HG03045 (cell line): ENCODE measurements at regions not wholly inside any gene's neighbourhood (a gene's known extent, or its start where the extent isn't known, plus 50 kb on each side); places are given as distances from the start of the nearest gene placed in this dataset.

ENCODE experiments used
- ATAC-seq: cut with Tn5 transposase; IDR thresholded peaks from one replicate; pipeline ENCODE4 v1.9.1; 2021; ENCODE audit warnings: mild to moderate bottlenecking, moderate library complexity; ENCODE audit not compliant: unreplicated experiment

DNA sequence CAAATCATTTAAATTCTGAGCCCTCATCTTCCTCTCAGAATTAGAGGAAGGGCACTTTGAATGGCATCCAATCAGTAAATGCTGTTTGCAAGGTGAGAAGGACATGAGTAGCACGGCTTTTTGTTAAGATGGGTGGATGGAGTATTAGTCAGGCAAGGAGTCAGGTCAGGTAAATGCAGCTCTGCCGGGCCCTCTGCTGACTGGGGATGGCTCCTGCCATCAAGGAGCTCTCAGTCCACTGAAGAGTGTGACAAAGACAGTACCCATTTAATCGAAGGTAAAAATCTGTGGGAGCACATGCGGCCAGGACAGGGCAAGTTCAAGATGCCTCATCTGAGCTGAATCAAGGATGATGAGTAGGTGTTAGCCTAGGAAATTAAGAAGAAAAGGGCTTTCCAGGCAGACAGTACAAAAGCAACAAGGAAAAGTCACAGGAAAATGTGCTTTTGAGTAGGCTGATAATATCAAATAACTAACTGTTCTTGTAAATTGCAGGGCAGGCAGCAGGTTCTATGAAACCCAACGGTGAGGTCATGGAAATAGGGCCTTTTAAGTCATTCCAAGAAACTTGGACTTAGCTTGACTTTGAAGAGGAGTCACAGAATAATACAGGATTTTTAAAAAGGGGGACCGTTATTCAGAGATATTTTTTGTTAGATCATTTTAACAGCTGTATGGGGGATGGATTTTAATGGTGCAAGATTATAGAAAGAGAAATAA is 670.5 kb upstream of the ARGLU1 start:
- no peak for ATAC-seq

DNA sequence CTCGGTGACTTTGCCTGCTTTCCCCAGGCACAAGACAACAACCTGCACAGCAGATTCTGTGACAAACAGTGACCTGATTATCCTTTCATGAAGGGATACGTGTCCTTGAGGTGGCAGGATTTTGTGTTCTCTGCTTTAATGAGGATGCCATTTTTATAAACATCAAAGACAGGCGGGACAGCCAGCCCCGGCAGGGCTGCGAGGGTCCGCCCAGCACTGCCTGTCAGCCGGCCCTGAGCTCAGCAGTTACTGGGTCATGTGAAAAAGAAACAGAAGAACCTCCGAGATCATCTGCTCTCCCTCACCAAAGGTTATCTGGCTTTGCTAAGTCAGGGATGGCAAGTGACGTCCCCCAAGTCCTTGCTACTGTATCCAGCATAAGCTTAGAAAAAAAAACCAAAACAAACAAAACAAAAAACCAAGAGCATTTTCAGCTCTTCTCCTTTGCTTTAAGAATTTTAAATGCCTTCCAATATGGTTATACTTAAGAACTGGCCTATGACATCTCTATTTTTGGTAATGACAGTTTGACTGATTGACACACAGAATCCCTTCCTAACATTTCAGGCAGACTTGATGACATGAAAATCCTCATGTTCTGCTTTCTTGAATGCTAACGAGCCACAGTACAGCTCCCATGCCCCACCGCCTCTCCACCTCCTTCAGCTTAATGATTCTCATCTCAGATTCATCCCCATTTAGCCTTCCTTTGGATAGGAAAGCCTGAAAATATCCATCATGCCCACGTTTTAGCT is 666.6 kb upstream of the ARGLU1 start:
- ATAC-seq, result no peak

DNA sequence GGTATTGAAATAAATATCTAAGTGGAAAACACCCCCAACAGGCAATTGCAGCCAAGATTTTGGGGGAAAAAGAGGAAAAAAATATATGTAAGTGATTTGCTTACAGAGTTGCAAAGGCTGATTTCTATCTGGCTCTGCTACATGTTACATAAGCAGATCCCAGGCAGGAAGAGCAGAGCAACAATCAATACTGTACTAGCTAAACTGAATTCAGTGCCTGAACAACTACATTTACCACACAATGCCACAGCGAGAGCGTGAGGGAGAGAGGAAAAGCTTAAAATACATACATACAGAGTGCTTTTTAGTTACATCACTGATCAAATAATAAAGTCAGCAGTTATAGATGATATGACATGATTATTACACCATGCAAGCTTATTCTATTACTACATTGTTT is 665.6 kb upstream of the ARGLU1 start:
- ATAC-seq, result no peak

DNA sequence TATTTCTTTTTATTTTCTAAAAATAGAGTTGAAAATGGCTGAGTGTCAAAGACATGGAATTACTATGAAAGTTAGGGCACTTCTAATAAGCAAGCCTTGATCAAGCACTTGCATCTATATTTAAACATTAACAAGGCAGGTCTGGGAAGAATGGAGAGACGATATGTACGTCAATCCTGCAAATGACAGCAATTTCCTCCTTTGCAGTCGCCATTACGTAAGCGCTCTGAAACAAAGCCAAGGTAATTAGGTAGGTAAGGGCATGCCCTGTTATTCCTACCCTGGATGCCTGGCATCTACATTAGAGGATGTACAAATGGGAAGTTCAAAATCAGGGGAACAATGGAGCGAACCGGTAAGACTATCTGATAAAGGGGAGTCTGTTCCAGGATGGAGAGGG is 664.0 kb upstream of the ARGLU1 start:
- no peak for ATAC-seq

DNA sequence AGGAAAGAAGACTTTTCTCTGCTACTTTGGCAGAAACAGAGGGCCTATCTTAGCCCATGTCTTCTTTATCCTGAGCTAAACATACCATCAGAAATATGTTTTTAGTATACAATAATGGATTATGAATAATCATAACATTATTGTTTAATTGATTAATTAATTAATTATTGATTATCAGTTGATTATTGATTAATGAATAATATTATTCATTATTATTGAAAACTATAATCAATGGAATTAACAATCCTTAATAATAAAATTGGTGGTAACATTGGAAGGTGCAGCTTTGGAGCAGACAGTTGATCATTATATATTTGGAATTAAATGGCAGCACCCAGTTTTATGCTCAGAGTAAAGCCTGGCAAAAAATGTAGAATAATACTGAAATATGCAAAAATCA is 655.9 kb upstream of the ARGLU1 start:
- ATAC-seq, result no peak

DNA sequence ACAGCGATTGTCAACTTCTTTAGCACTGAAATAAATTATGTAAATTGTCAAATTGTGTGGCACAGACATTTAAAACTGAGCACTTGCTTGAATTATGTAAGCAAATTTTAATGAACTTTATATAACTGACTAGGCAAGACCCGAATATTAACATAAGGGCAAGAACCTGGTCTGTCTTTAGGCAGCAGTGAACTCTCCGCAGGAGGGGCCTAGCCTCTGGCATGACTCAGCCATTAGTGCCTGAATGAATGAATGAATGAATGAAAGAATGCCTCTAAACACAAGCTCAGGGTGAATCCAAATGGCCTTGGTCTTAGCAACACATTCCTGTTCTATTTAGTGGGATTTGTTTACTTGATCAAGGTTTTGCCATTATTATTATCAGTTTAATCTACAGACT is 654.7 kb upstream of the ARGLU1 start:
- no peak for ATAC-seq

DNA sequence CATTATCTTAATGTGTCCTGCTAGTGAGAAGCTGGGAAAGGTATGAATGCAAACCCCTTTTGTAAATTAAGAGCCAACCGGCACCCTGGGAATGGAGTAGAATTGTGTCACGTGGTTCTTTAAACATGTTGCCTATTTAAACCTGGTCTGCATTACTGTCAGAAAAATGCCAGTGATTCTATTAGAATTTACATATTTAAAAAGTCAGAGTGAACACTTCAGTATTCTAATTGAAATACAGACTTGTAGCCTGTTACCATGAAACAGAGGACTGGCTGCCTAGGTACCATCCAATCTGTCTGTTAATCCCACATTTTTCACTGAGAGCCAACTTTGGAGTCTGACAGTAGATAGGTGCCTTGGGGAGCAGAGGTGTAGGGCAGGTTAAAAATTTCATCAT is 652.3 kb upstream of the ARGLU1 start:
- ATAC-seq, result no peak

DNA sequence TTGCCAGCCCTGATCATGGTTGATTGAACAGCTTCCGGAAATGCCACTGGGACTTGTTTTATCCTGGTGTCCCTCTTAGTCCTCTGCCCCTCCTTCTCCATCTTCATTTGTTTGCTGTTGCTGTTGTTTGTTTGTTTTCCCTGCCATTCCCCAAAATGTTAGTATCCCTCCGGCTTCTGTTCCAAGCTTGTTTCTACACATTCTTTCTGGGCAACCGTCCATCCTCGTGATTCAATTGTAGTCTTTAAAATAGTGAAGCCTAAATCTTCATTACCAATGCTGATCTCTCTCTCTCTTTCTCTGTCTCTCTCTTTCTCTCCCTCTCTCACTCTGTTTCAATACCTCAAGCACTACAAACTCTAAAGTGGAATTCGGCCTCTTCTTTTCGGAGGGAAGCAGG is 649.3 kb upstream of the ARGLU1 start:
- ATAC-seq, result no peak

DNA sequence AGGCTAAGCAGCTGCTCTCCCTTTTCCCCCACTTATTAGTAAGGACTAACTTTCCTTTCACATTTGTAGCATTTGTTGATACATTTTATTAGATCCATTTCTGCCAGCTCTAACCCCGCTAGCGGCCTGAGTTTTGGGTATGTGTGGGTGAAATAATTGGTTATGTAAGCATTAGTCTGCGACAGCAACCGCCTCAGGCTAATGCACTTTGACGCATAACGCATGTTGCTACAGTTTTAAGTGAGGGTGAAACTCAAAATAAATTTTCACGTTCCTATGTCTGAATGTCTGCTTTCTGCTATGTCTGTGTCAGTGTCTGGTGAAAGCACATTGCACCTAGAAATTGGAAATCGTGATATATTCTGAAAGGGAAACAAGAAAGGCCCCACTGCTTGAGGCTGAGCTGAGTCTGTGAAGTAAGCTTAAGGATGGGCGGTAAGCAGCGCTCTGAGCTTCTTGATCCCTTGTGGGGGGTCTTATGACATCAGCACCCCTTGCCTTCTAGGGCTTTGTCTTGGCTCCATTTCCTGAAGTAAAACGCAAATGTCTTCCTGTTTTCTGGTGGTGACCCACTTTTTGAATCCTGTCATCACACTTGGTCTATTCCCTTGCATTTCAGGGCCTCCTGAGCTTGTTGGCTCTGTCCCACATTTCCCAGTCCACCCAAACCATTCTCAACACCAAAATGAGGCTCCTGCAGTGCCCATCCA is 648.3 kb upstream of the ARGLU1 start:
- ATAC-seq, result no peak

DNA sequence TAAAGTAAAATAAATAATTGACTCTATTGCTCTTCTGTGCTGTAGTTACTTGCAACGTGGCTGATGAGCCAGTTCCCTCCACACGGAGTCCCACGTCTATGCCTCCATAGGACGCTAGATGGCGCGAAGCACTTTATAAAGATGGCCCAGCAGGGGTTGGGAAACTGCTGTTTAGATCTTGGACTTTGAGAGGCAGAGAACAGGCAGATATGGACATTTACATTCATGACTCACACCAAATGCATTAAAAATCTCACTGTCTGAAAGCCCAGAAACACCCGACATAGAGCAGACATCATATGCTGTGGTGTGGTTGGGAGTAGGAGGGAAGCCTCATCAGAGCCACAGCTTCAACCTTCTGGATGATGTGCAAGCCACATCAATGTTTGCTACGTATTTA is 643.1 kb upstream of the ARGLU1 start:
- peak; percentile 99 for ATAC-seq

DNA sequence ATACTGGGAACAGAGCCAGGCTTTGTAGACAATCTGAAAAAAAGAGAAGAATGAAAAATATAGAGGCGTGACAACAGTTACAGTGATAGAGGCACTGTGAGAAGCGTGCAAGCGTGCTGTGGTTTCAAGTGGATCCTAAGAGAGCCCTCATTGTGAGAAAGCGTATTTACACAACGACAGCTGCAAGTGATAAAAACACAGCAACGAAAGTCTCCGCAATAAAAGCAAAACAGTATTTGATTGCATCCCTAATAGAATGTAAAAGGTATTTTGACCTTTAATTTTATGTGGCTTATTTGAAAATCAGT is 642.7 kb upstream of the ARGLU1 start:
- ATAC-seq, result no peak

DNA sequence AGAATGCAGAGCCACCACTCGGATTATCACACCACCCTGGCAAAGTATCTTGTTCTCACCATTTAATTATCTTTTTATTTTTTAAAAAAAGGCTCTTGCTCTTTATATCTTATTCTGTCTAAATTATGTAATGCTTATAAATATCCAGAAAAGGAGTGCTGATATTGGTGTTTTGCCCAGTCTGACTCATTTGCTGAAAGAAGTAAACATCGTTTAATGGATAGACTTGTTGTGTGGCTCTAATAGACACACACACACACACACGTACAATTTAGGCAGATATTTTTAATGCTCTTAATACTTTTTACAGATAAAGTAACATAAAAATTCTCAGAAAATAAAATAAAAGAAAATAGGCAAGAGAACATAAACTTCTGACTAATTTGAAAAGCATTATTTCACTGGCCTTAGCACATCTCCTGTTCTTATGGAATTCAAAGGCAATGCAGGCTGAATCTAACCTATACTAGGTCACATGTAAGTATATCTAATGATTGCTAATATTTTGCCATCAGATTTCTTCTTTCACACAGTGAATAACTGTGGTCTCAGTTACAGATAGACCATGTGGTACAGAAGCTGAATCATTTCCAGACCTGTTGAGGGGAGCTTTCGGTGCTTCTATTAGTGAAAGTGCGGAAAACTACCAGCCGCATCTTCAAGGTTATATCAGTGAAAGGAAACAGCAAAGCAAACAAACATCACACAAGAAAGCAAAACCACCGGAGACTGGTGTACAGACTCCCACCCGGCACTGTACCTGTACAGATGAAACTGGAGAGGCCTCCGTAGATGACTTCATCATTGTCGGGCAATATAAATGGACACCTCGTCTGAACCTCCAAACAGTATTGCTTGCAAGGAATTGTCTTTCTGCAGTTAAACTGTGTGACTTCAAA is 642.1 kb upstream of the ARGLU1 start:
- ATAC-seq, result no peak

DNA sequence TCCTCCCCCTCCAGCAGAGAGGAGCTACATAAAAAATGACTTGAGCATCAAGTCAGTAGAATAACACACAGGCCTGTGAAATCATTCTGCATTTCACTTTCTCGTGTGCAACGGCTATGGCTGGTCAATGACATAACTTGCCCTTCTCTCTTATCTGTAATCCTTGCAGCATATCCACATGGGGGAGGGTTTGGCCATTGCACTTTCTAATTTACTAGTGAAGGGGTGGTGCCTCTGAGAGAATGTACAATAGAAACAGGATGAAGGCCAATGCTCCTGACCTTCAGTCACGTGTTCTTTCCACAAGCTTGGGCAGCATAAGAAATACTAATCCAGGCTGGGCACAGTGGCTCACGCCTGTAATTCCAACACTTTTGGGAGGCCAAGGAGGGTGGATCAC is 641.0 kb upstream of the ARGLU1 start:
- no peak for ATAC-seq

DNA sequence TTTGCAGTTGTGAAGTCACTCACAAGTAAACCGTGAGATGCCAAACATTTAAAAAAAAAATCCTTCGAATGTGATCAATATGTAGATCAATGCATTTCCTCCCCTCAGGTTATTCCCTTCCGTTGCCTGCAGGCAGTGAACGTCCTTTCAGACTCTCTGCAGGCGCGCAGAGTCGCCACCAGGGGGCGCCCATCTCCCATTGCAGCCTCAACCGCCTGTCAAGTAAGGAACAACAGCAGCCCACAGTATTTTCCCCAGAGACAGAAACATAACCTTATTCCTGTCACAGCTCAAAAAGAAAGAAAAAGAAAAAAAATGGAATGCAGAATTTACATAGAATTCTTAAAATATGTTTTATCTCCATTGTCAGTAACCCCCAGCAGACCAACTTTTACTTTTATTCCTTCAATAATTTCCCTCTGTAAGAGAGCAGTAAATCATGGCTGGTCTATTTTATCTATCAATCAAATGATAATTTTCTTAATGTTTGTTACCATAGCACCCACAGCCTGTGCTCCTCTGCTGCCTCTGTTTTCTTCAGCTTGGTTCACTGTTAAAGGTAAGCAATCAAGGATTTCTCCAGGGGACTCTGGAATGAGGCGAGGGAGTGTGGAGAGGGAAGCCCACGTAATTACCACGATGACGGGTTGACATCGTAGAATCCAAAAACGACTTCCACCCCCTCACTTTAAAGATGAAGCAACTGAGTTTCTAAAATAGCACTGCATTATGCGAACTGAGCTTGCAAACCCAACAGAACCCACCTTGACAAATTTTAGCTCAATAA is 637.6 kb upstream of the ARGLU1 start:
- peak; percentile 95 for ATAC-seq

DNA sequence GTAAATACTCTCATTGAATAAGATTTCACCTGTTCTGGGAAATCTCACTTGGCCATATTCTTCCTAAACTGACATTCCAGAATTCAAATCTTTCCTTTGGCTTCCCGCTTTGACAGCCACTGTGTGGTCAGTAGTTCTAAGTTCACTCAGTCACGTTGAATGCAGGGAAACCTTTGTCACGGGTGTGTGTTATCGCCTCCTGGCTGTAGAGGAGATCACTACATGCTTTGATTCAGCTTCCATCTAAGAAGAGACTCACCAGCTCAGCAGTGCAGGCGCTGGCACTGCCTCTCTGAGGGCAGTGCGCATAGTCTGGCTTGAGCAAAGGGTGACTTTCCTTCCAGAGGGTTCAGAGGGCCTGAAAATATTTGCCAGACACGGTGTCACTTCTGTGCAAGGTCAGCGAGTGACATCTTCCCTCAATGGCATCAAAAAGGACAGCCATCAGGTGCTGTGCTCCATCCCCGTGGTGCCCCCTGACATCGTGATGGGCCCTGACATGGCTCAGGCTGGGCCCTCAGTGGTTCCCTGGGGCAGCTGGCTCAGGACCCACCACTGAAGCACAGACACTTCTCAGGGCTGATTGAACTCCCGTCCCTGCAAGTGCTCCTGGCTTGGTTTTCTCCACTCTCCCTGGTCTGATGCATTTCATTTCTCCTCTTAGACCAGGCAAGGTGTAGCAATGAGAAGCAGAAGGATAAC is 635.4 kb upstream of the ARGLU1 start:
- ATAC-seq, result no peak

DNA sequence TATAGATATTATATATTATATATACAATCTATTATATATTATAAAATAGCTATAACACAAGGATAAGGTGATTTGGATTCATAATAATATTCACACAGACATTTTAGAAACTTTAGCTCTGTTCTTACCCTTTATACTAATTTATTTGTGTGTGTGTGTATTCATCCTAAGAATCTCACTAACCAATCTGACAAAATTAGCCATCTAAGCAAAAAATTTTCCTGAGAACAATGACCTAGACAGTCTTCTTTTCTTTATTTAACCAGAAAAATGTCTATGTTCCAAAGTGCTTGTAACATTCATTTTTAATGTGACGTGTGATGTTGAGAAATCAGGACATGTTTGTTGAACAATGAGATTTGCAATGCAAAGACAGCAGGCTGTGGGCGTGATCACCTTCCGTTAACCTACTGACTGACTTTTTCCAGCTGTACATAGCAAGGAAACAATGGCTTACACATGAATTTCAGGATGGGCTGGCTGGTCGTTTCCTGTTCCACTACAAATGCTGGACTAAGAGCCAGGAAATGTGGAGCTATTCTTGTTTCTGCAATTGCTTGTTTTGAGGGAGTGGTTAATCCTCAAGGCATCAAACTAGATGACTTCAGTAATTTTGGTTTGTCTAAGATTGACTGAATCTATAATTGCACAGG is 634.6 kb upstream of the ARGLU1 start:
- no peak for ATAC-seq

DNA sequence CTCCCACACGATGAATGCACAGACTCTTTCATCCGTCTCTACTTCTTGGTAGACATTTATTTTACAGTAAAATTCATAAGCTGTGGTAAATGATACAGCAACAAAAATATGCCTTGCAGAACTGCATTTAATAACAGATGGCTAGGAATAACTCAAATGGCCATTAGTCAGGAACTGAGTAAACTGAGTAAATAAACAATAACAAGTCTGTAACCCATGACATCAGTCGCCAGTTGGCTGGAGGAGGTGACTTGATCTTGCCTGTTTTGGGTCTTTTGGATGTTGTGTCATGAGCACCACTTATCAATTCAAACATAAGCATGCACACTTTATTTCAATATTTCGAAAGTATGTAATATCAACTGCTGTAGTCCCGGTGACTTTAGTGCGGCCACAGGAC is 632.6 kb upstream of the ARGLU1 start:
- no peak for ATAC-seq

DNA sequence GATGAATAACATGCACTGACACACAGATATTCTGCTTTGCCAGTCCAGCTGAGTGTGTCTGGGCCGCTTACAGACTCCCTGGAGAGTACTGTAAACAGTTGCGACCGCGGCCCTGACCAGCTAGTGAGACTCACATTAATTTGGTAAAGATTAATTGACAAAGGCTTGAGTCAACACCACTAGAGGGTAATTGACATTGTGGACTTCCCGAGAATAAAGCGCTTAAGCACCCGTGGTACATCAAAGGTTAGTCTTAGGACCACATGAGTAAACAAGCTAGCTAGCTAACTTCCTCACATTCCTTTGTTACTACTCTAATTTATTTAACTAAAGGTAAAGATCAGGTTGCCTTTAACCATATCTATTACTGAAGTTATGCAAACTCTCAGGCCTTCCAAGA is 624.4 kb upstream of the ARGLU1 start:
- no peak for ATAC-seq

DNA sequence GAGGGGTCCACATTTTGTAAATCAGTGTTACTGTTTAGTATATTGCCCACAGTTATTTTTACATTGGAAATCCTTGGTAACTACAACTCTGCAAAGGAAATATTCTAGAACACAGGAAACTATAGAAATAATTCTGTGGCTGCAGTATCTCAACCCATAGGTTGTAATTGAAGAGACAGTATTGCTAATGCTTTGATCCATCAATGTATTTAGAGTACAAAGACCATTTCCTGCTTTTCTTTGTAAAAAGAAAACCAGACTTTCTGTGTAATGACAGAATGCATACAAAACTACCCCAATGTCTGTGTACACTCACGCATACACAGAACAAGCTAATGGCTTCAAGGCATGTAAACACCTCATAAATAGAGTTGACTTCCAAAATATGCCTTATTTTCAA is 622.1 kb upstream of the ARGLU1 start:
- no peak for ATAC-seq
